ENCODE measurements at regions not wholly inside any gene's neighbourhood (a gene's known extent, or its start where the extent isn't known, plus 50 kb on each side); places are given as distances from the start of the nearest gene placed in this dataset.

DNA sequence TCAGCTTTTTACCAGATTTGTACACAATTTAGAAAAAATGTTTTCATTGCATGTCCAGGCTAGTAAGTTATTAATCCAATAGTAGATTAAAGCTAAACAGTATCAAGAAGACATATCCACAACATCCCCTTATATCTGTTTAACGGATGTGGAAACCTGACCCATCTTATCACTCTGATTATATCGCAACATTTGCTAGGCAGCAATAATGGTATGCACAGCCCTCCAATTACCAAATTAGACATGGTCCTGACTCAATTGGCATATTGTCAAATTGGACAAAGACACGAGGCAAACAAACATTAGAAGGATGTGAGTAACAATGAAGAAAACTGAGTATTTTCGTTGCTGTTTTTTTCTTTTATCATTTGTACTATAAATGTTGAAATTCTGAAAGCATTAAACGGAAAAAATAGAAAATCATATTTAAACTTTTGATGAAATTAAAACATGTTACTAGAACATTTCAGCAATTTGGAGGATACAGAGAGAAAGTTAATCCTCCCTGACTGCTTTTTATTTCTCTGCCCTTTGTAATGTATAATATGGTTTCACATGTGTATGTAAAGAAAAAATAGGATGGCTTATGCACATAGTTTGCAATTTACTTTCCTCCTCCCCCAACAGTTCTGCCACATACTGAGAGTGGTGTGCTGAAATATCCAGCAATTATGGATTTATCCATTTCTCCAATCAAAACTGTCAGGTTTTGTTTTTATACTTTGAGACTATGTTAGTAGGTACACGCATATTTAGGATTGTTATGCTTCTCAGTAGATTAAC lies 633.7 kb downstream of the ZIC1 start:
- H3K9me3 ChIP-seq (ENCODE audit: control insufficient read depth, low read length) = no peaks in the 10 kb centered on the region
- 65 to 69% methylated on average over 6 of the region's 6 CpGs for WGBS, 2 donors
- no peak overlapping the region for H3K4me3 ChIP-seq (ENCODE audit: low read length in 2 of 2)
- no peak overlapping the region for H3K27ac ChIP-seq (ENCODE audit: low read depth in 1 of 2, low read length in 2 of 2)
- H3K4me1 ChIP-seq (ENCODE audit: control insufficient read depth in 1 of 2, insufficient read depth in 2 of 2, low read length in 2 of 2) = no peaks in the 10 kb centered on the region
- H3K36me3 ChIP-seq (ENCODE audit: control insufficient read depth in 1 of 2, insufficient read depth in 2 of 2, low read length in 1 of 2) = no peaks in the 10 kb centered on the region
- DNase-seq (no peak), ATAC-seq (ENCODE audit: low FRiP score) (no peak)
- H3K27me3 ChIP-seq (ENCODE audit: control insufficient read depth in 1 of 2, insufficient read depth in 2 of 2, low read length in 1 of 2) = no peaks in the 10 kb centered on the region
- intact Hi-C loops (cut with DNase I) = no loop called here

DNA sequence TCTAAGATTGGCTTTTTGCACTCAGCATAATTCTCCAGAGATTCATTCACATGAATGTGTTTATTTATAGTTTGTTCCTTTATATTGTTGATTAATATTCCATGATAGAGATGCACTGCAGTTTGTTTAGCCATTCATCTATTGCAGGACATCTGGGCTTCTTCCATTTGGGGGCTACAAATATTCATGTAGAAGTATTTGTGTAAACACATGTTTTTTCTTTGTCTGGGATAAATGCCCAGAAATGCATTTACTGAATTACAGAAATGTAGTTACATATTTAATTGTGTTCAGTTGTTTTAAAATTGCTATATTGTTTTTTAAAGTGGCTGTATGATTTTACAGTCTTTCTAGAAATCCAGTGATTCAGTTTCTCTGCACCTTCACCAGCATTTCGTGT lies 635.0 kb downstream of the ZIC1 start:
- WGBS, 2 donors = 75 to 87% methylated on average over 1 of the region's 1 CpG
- Histone ChIP-seq H3K4me3 (ENCODE audit: low read length in 2 of 2) (no peak overlapping the region), H3K9me3 (ENCODE audit: control insufficient read depth, low read length) (no peaks in the 10 kb centered on the region), H3K27ac (ENCODE audit: low read depth in 1 of 2, low read length in 2 of 2) (no peak overlapping the region), H3K4me1 (ENCODE audit: control insufficient read depth in 1 of 2, insufficient read depth in 2 of 2, low read length in 2 of 2) (no peaks in the 10 kb centered on the region), H3K36me3 (ENCODE audit: control insufficient read depth in 1 of 2, insufficient read depth in 2 of 2, low read length in 1 of 2) (no peaks in the 10 kb centered on the region), H3K27me3 (ENCODE audit: control insufficient read depth in 1 of 2, insufficient read depth in 2 of 2, low read length in 1 of 2) (no peaks in the 10 kb centered on the region)
- no peak for ATAC-seq (ENCODE audit: low FRiP score)
- no peak for DNase-seq
- intact Hi-C loops (cut with DNase I) = no loop called here

DNA sequence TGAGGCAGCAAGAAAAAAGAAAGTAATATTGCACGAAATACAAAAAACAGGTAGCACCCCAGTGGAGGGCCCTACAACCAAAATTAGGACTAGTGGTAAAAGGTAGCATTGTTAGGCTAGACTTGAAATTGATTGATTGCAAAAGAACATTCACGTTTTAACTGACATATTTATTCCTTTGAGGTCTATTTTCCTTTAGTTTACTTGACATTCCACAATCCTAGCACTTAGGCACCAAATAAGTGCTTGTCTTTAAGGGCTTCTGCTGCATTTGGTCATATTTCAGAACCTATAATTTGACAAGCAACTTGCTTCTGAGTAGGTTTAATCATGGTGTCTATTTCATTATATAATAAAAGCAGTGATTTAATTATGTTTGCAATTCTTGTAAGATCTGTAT lies 642.7 kb upstream of the AGTR1 start:
- no peaks in the 10 kb centered on the region for H3K9me3 ChIP-seq (ENCODE audit: control insufficient read depth, low read length)
- H3K4me1 ChIP-seq (ENCODE audit: control insufficient read depth in 1 of 2, insufficient read depth in 2 of 2, low read length in 2 of 2) = no peaks in the 10 kb centered on the region
- no peaks in the 10 kb centered on the region for H3K27me3 ChIP-seq (ENCODE audit: control insufficient read depth in 1 of 2, insufficient read depth in 2 of 2, low read length in 1 of 2)
- no peak overlapping the region for H3K4me3 ChIP-seq (ENCODE audit: low read length in 2 of 2)
- H3K27ac ChIP-seq (ENCODE audit: low read depth in 1 of 2, low read length in 2 of 2) = no peak overlapping the region
- ATAC-seq (ENCODE audit: low FRiP score) (no peak), DNase-seq (no peak)
- intact Hi-C loops (cut with DNase I) = no loop called here
- 46 to 50% methylated on average over 2 of the region's 2 CpGs for WGBS, 2 donors
- H3K36me3 ChIP-seq (ENCODE audit: control insufficient read depth in 1 of 2, insufficient read depth in 2 of 2, low read length in 1 of 2) = no peaks in the 10 kb centered on the region

DNA sequence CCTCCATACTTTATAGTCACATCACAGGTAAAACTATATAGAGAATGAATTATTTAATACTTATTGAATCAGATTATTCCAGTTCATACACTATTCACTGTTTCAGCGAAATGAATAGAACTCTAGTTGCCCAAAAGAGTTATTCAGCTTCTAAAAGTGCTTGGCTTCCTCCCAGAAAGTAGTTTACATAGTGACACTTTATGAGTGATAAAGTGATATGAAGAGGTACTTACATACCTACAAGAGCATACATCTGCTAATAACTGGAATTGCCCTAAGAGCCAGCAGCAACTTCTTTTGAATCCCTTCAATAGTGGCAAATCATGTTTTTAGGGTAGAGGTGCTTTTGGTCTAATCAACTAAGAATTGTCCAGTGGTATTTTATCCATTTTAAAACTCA lies 635.1 kb upstream of the AGTR1 start:
- ATAC-seq (ENCODE audit: low FRiP score) (no peak), DNase-seq (no peak)
- Histone ChIP-seq H3K27me3 (ENCODE audit: control insufficient read depth in 1 of 2, insufficient read depth in 2 of 2, low read length in 1 of 2) (no peaks in the 10 kb centered on the region), H3K9me3 (ENCODE audit: control insufficient read depth, low read length) (no peaks in the 10 kb centered on the region), H3K36me3 (ENCODE audit: control insufficient read depth in 1 of 2, insufficient read depth in 2 of 2, low read length in 1 of 2) (no peaks in the 10 kb centered on the region), H3K4me3 (ENCODE audit: low read length in 2 of 2) (no peak overlapping the region), H3K4me1 (ENCODE audit: control insufficient read depth in 1 of 2, insufficient read depth in 2 of 2, low read length in 2 of 2) (no peaks in the 10 kb centered on the region), H3K27ac (ENCODE audit: low read depth in 1 of 2, low read length in 2 of 2) (no peak overlapping the region)
- WGBS, 2 donors = 84 to 88% methylated on average over 1 of the region's 1 CpG
- intact Hi-C loops (cut with DNase I) = no loop called here

- no peak overlapping the region for H3K27ac ChIP-seq (ENCODE audit: low read depth in 1 of 2, low read length in 2 of 2)
- 20 to 28% methylated on average over 1 of the region's 1 CpG for WGBS, 2 donors
- no peaks in the 10 kb centered on the region for H3K4me1 ChIP-seq (ENCODE audit: control insufficient read depth in 1 of 2, insufficient read depth in 2 of 2, low read length in 2 of 2)
- H3K9me3 ChIP-seq (ENCODE audit: control insufficient read depth, low read length) = no peaks in the 10 kb centered on the region
- intact Hi-C loops (cut with DNase I) = no loop called here
- no peaks in the 10 kb centered on the region for H3K27me3 ChIP-seq (ENCODE audit: control insufficient read depth in 1 of 2, insufficient read depth in 2 of 2, low read length in 1 of 2)
- H3K36me3 ChIP-seq (ENCODE audit: control insufficient read depth in 1 of 2, insufficient read depth in 2 of 2, low read length in 1 of 2) = no peaks in the 10 kb centered on the region
- DNase-seq = no peak
- no peak for ATAC-seq (ENCODE audit: low FRiP score)
- no peak overlapping the region for H3K4me3 ChIP-seq (ENCODE audit: low read length in 2 of 2)
Measured at GRCh38 chr3:148066802-148067201, 630.9 kb upstream of the AGTR1 start.

DNA sequence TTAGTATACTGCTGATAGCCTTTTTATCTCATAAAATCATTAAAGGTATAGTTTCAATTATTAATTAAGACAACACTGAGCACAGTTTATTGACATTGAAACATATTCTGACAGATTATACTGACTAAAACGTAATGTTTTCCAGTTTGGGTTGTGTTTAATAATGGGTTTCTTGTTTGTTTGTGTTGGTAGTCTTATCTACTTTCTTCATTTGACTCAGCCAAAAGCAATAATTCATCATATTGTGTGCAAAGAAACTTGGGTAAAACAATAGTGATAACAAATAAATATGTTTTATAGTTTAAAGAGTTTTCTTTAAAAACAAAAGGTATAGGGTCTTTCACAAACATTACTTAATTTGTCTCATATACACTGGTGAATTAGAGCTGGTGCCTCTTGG lies 629.2 kb upstream of the AGTR1 start:
- no peaks in the 10 kb centered on the region for H3K27me3 ChIP-seq (ENCODE audit: control insufficient read depth in 1 of 2, insufficient read depth in 2 of 2, low read length in 1 of 2)
- DNase-seq = no peak
- intact Hi-C loops (cut with DNase I) = no loop called here
- no peak for ATAC-seq (ENCODE audit: low FRiP score)
- no peak overlapping the region for H3K4me3 ChIP-seq (ENCODE audit: low read length in 2 of 2)
- WGBS, 2 donors = 32 to 38% methylated on average over 1 of the region's 1 CpG
- no peaks in the 10 kb centered on the region for H3K9me3 ChIP-seq (ENCODE audit: control insufficient read depth, low read length)
- H3K27ac ChIP-seq (ENCODE audit: low read depth in 1 of 2, low read length in 2 of 2) = no peak overlapping the region
- H3K4me1 ChIP-seq (ENCODE audit: control insufficient read depth in 1 of 2, insufficient read depth in 2 of 2, low read length in 2 of 2) = no peaks in the 10 kb centered on the region
- no peaks in the 10 kb centered on the region for H3K36me3 ChIP-seq (ENCODE audit: control insufficient read depth in 1 of 2, insufficient read depth in 2 of 2, low read length in 1 of 2)

GRCh38 chr3:148070041-148070440 lies 627.7 kb upstream of the AGTR1 start:
- 38 to 55% methylated on average over 3 of the region's 3 CpGs for WGBS, 2 donors
- no peaks in the 10 kb centered on the region for H3K9me3 ChIP-seq (ENCODE audit: control insufficient read depth, low read length)
- DNase-seq (no peak), ATAC-seq (ENCODE audit: low FRiP score) (no peak)
- H3K36me3 ChIP-seq (ENCODE audit: control insufficient read depth in 1 of 2, insufficient read depth in 2 of 2, low read length in 1 of 2) = no peaks in the 10 kb centered on the region
- no peak overlapping the region for H3K4me3 ChIP-seq (ENCODE audit: low read length in 2 of 2)
- intact Hi-C loops (cut with DNase I) = no loop called here
- H3K27me3 ChIP-seq (ENCODE audit: control insufficient read depth in 1 of 2, insufficient read depth in 2 of 2, low read length in 1 of 2) = no peaks in the 10 kb centered on the region
- H3K27ac ChIP-seq (ENCODE audit: low read depth in 1 of 2, low read length in 2 of 2) = no peak overlapping the region
- no peaks in the 10 kb centered on the region for H3K4me1 ChIP-seq (ENCODE audit: control insufficient read depth in 1 of 2, insufficient read depth in 2 of 2, low read length in 2 of 2)

DNA sequence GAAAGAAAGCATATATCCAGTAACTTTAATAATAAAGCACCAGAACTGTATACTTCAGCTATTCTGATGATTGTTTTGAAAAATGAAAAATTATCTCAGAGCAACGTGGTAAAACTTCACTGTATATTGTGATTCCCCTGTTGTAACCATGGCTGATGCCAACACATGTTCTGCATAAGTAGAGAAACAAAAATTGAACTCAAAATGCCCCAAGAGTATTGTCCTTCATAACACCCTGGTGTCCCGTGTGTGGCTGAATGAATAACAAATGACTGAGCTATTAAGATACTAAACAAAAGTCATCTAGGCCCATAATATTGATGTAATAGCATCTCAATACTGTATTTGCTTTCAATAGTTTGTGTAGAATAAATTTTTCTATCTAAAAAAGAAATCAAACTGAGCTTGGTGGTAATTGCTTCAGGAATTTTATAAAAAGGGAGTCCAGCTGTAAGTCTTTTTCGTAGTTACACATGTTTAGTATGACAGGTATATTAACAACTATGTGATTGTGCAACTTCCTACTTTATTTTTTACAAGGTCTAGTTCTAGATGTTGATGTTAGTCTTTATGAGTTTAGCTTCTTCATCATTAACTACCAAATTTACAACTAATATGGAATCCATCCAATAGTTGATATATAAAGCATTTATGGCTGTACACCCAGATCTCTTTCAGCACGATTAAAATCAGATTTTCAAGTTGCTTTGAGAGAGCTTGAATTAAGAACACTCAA lies 623.8 kb upstream of the AGTR1 start:
- no peaks in the 10 kb centered on the region for H3K4me1 ChIP-seq (ENCODE audit: control insufficient read depth in 1 of 2, insufficient read depth in 2 of 2, low read length in 2 of 2)
- no peaks in the 10 kb centered on the region for H3K27me3 ChIP-seq (ENCODE audit: control insufficient read depth in 1 of 2, insufficient read depth in 2 of 2, low read length in 1 of 2)
- no peaks in the 10 kb centered on the region for H3K36me3 ChIP-seq (ENCODE audit: control insufficient read depth in 1 of 2, insufficient read depth in 2 of 2, low read length in 1 of 2)
- no peak overlapping the region for H3K4me3 ChIP-seq (ENCODE audit: low read length in 2 of 2)
- WGBS, 2 donors = 79 to 84% methylated on average over 4 of the region's 4 CpGs
- ATAC-seq (ENCODE audit: low FRiP score) (no peak), DNase-seq (no peak)
- no peaks in the 10 kb centered on the region for H3K9me3 ChIP-seq (ENCODE audit: control insufficient read depth, low read length)
- H3K27ac ChIP-seq (ENCODE audit: low read depth in 1 of 2, low read length in 2 of 2) = no peak overlapping the region
- intact Hi-C loops (cut with DNase I) = no loop called here

DNA sequence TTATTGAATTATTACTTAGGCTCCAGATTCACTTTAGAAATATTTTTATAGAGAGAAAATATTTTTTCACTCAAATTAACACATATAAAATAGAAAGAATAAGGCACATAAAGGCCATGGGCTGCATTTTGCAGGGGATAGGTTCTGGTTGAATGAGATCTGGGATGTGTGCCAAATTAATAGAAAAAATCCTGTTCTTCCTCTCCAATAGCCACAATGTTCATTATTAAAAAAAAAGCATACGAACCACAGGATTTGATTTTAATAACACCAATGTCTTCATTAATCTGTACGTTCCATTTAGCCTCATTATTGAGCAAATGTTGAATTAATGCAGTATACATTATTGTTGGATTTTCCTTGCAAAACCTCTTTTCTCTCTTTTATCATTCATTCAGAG lies 622.8 kb upstream of the AGTR1 start:
- 92 to 96% methylated on average over 2 of the region's 2 CpGs for WGBS, 2 donors
- Histone ChIP-seq H3K27ac (ENCODE audit: low read depth in 1 of 2, low read length in 2 of 2) (no peak overlapping the region), H3K27me3 (ENCODE audit: control insufficient read depth in 1 of 2, insufficient read depth in 2 of 2, low read length in 1 of 2) (no peaks in the 10 kb centered on the region), H3K36me3 (ENCODE audit: control insufficient read depth in 1 of 2, insufficient read depth in 2 of 2, low read length in 1 of 2) (no peaks in the 10 kb centered on the region), H3K9me3 (ENCODE audit: control insufficient read depth, low read length) (no peaks in the 10 kb centered on the region), H3K4me1 (ENCODE audit: control insufficient read depth in 1 of 2, insufficient read depth in 2 of 2, low read length in 2 of 2) (peaks cover 0 to 2% of the 10 kb centered on the region in 2 donors), H3K4me3 (ENCODE audit: low read length in 2 of 2) (no peak overlapping the region)
- DNase-seq (no peak), ATAC-seq (ENCODE audit: low FRiP score) (no peak)
- intact Hi-C loops (cut with DNase I) = no loop called here
